HG03196 (cell line): ENCODE measurements at regions not wholly inside any gene's neighbourhood (a gene's known extent, or its start where the extent isn't known, plus 50 kb on each side); places are given as distances from the start of the nearest gene placed in this dataset.
"Not testable (repeated sequence)": the region's sequence is repeated elsewhere in the genome, so short reads cannot be mapped to it uniquely, and the experiment has no call there.

Experiments
- ATAC-seq: cut with Tn5 transposase; IDR thresholded peaks from one replicate; pipeline ENCODE4 v1.9.1; 2021; ENCODE audit not compliant: unreplicated experiment

- not testable (repeated sequence) for ATAC-seq
Observed at GRCh38 chr3:30541156-30541555, 65.2 kb upstream of the TGFBR2 start.

DNA sequence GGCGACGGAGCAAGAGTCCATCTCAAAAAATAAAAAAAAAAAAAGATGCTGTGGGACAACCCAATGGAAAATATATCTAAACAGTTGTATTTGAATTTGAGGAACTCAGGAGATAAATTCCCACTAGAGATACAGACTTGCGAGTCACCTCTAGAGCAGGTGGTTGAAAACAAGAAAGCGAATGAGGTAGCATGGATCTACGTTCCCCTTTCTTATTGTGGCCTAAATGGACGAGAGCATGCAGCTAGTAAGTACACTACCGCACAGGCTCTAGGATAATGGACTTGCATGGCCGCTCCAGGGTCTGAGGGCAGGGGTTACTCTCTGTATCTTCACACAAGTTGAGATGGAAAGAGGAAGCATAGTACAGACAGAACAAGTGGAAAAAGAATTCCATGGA is 63.5 kb upstream of the TGFBR2 start:
- ATAC-seq = no peak

DNA sequence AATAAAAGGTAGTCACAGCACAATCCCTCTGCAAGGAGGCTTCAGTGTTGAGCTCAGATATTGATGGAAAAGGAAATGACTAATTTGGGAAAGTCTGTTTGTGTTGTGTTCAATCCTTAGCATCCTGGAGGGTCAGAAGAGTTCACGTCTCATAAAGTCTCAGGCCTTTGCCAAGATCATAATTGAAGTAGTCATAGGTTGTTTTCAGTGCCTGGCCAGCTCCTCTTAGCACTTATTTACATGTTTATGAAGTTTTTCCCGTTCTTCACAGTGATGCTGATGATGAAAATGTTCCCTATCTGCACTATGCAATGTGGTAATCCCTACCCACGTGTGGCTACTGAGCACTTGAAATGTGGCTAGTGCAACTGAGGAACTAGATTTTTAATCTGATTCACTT is 61.6 kb upstream of the TGFBR2 start:
- ATAC-seq = no peak

GRCh38 chr3:30546934-30547333 is 59.5 kb upstream of the TGFBR2 start:
- no peak for ATAC-seq

DNA sequence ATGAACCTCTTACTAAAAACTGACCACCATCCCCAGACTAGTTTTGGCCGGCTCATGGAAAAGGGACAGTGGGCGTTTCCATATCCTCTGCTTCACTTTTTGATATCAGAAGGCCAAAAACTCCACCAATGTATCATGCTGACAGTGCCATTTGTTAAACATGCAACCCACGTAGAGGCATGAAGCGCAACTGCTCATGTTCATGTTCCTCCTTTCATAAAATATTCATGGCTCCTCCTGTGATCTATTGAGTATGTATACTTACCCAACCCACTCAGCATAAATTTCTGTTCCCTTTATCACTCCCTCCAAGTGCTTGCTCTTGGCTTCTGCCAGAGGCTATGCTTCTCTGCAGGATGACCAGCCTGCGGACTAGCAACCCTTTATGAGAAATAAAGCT is 58.7 kb upstream of the TGFBR2 start:
- ATAC-seq = no peak

GRCh38 chr3:30548600-30548999 is 57.8 kb upstream of the TGFBR2 start:
- no peak for ATAC-seq

DNA sequence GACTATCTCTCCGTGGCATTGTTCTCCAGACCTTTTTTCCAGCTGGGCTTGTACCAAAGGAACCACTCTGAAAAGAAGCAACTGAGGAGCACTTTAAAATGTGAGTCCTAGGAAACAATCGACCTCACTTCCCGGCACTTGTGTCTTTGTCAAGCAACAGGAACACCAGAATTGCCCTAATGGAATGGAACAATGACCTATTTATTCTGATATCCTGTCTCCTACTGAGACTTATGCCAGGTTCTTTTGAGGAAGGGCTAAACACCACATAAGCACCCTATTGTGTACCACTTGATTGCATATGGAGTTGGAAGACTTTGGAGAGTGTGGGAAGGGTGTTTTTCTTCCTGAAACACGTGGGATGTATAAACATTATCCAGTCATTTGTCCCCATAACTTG is 56.8 kb upstream of the TGFBR2 start:
- ATAC-seq = no peak

GRCh38 chr3:30550246-30550645 is 56.2 kb upstream of the TGFBR2 start:
- ATAC-seq = no peak

- ATAC-seq = no peak
Observed at GRCh38 chr3:30551266-30551665, 55.1 kb upstream of the TGFBR2 start.

GRCh38 chr3:30551927-30552326 is 54.5 kb upstream of the TGFBR2 start:
- ATAC-seq = no peak

DNA sequence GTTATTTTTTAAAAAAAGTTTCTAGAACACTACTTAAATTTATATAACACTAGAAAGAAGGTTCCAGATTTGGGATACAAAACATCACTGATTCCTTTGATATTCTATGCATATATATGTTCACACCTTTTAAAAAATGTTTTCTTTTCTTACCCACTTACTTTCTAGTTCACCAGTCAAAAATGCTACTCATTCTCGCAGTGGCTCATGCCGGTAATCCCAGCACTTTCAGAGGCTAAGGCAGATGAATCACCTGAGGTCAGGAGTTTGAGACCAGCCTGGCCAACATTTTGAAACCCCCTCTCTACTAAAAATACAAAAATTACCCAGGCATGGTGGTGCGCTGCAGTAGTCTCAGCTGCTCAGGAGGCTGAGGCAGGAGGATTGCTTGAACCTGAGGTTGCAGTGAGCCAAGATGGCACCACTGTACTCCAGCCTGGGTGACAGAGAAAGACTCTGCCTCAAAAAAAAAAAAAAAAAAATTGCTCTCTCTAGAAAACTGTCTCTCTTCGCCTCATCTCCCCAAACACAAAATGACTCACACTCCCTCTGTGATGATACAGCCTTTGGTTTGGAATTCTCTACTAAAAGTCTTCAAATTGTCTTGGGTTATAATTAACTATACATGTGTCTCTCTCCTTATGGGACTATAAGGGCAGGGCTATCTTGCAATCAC is 52.6 kb upstream of the TGFBR2 start:
- no peak for ATAC-seq

DNA sequence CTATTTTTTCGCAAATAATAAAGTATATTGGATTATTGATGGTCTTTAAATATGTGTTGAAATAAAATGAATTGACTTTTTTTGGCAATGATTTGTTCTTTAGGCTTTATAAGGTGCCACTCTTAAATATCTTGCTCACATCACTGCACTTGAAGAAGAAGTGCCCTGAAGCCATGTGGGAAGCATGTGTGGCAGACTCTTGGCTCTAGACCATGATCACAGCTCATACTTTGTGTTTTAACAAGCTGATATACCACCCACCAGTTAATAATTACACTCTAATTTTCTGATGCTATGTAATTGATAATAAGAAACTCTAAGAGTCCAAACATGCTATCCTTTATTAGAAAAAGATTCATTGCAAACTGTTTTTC is 52.1 kb upstream of the TGFBR2 start:
- ATAC-seq = no peak

DNA sequence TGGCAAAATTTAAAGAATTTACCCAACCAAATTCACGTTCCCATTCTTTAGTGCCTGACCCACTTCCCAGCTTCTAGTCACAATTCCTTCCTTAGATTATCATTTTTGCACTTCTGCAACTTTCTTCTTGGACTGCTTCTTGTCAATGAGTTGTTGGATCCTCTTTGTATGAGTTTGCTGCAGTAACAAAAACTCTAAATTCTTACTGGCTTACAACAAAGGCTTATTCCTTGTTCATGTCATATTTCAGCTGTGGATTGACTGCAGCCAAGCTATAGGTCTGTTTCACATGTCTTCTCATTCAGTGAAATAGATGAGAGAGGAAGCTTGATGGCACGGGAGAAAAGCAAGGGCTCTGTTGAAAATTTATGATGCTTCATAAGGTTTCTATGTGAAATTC is 50.4 kb upstream of the TGFBR2 start:
- ATAC-seq = no peak
